Lung microvascular endothelial cell (primary cell): ENCODE measurements at regions not wholly inside any gene's neighbourhood (a gene's known extent, or its start where the extent isn't known, plus 50 kb on each side); places are given as distances from the start of the nearest gene placed in this dataset.
A peak's percentile ranks its signal among the peaks of the same experiment; 100 is the strongest.

ENCODE experiments used
- DNase-seq, 2 donors: peaks; one replicate each; pipeline versions ENCODE4 v3.0.0 to v3.0.0-alpha.2; 2010; ENCODE audit warnings: low read depth in 2 of 2

DNA sequence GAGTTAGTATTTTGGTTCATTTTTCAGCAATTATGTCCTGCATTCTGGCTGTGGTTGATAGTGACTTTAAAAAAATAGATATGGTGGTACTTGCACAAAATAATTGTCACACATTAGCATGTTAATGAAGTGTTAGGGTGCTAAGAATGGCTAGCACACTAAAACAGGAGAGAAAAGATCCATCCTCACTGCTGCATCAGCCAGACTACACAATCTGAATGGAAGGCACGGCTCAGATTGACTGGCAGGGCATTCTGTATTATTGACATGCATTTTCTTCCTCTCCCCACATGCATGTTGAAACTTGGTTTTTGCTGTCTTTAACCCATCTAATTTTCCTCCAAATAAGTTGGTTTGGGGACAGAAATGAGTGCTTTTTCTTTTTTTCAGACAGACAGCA, 306.3 kb downstream of the PRL start:
- DNase-seq, result no peak

GRCh38 chr6:21992178-21992967, 304.5 kb downstream of the PRL start:
- DNase-seq, result peak in 1 of 2 donors; percentile 38

- no peak for DNase-seq
Observed at GRCh38 chr6:21993841-21994240, 303.0 kb downstream of the PRL start.

DNA sequence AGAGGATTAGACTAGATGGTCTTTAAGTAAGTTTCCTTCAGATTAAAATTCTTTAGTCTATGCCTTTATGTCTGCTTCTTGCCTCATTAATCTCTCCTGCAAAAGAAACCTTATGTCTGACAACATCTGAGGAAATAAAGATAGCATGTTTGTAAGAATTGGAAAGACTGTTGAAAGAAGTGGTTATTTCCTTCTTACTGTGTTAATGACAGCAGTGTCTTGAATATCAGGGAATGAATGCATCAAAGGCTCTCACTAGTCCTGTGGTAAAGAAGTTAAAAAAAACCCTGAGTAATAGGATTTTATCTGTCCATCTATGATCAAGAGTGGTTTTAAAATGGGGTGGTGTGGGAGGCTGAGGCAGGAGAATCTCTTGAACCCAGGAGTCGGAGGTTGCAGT, 302.0 kb downstream of the PRL start:
- no peak for DNase-seq

DNA sequence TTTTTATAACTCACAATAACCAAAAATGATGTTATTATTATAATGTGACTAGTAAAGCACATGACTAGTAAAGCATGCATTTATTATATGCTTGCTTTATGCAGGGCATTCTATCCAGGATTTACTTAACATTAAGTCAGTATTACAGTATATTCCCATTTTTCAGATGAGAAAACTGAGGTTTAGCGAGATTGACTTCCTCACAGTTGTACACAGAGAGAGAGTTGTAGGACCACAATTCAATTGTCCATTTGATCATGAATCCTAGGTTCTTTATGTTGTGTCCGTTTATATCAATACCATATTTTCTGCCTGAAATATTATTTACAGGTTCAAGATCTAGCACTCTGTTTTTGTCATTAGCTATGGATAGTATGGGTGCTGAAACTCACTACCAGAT, 301.5 kb downstream of the PRL start:
- no peak for DNase-seq

- DNase-seq, result peak in 1 of 2 donors; percentile 7
Observed at GRCh38 chr6:21996425-21997118, 300.3 kb downstream of the PRL start.

GRCh38 chr6:21997119-21998037, 299.5 kb downstream of the PRL start:
- peak; percentile 39 to 50 for DNase-seq

DNA sequence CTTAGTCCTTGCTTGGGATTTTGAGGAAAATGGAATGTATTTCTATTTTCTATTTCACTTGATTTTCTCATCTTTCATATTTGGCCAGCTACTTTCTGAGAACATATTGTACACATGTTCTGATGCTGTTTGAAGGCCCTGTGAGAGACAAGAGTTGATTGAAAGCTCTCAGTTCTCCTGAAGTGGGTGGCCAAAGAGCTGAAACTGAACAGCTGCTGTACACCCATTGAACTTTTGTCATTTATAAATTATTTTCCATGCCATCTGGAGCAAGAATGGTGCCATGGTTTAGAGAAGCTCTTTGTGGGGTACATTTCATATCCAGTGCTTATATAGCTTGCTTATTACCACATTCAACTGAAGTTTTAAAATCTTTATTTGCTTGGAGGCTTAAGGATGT, 298.3 kb downstream of the PRL start:
- no peak for DNase-seq

DNA sequence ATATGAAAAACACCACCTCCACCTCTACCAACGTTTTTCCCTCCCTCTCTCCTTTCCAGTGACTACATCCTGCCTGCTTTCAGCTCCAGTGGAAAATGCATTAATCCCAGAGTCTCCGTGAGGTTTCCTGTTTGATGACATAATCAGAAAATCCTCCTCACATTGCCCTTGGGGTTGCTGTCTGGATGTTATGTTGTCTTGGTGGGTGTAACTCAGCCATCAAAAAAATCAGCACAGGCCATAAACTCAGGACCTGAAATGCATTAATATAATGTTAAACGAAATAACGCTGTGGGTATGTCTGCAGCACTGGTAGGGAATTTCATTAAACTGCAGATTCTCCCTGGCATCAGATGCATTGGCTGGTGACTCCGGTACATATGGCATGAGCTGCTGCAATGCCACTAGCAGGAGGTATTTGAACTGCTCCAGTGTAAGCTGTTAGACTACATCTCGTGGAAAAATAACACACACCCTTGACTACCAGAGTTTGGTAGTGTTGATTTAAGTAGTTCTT, 297.8 kb downstream of the PRL start:
- peak; percentile 78 to 85 for DNase-seq

DNA sequence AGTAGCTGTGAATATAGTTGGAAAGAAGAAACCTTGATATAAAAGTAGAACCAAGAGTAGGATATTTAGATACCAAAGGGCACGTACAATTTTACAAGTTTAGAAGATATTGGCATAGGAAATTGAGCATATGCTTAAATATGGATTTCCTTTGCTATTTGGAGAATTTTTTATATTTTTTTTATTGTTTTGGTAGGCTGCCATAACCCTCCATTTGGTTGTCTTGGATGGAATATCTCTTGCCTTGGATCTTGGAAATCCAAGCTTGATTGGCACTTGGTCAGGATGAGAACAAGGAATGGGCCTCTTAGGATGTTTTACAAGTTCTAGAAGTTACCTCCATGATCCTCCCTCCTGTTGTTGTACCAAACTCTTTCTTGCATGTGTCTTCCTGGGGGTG, 297.1 kb downstream of the PRL start:
- DNase-seq, result no peak

- peak in 1 of 2 donors; percentile 28 for DNase-seq
Observed at GRCh38 chr6:22001396-22002027, 295.3 kb downstream of the PRL start.

DNA sequence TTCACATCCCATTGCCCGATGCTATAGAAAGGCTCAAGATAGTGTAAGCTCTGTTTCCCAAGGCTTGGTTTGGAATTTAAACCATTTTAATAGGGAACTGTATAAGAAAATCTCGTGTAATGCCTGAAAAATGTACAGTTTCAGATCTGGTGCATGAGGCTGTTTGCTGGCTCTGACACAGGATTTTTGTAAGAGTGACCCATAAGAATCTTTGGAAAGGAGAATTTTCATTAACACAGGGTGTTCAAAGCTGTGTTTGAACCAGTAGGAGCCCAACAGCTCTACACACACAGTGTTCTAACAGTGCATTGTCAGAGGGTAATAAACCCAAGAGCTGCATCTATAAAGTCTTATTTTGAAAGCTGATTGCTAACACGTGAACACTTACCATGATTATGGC, 293.5 kb downstream of the PRL start:
- DNase-seq, result no peak

DNA sequence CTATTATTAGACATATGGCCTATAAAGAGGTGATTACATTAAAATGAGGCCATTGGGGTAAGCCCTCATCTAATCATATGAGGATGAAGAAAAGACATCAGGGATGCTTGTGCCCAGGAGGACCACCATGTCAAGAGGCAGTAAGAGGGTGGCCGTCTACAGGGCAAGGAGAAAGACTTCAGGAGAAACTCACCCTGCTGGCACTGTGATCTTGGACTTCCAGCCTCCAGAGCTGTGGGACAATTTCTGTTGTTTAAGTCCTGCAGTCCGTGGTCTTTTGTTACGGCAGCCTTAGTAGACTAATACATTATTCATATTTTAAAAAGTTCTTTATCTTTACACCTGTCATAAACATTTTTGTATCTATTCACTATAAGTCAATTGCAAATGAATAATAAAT, 290.0 kb downstream of the PRL start:
- no peak for DNase-seq

DNA sequence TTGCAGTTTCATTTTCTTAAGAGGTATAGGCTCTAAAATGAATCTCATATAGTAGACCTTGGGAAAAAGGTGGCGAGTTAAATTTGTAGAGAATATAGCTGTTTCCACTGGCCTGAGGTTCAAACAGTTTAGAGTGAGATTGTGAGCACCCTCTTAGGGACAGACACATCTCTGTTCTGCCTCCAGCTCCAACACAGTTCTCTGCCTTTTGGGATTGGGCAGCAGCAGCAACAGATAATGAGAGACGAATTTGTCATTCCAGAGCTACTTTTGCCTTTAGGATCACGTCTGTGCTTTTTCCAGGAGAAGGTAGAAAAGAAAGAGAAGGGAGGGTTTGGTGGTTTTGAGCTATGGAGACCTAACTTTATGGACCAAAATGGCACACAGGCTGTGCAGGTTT, 289.4 kb downstream of the PRL start:
- no peak for DNase-seq

- no peak for DNase-seq
Observed at GRCh38 chr6:22008248-22008836, 288.5 kb downstream of the PRL start.

- DNase-seq, result no peak
Observed at GRCh38 chr6:22010102-22010501, 286.7 kb downstream of the PRL start.

GRCh38 chr6:22015216-22015615, 281.6 kb downstream of the PRL start:
- no peak for DNase-seq

DNA sequence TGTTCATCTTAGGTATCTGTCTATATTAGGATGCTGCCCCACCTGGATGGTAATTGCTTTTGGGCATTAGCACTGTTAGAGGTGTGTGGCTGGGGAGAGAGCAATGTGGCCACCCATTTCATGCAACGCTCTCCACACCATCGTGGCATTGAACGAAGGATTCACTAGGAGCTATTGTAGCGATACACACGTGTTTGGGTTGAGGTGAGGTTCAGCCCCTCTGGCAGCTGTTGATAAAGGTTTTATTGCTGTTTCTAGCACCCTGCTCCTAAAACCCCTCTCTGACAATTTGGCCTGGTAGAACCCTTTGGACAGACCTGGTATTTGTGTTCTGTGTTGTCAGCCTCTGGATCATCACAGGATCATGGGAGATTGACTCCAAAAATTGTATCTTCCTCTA, 280.9 kb downstream of the PRL start:
- no peak for DNase-seq

DNA sequence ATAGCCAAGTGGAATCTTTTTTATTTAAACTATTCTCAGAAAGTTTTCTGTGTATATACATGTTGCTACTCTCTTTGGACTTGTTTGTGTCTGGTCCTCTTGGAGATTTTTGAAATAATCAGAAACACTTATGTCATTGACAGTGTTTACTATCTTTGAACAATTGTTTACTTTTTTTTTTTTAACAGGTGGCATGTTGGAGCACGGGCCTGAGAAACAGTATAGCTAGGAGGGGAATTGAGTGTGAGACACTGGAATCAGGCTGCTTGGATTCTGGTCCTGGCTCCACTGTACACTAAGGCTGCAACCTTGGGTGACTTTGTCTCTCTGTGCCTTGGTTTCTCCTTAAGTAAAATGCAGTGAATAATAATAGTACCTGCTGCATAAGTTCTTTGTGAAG, 279.6 kb downstream of the PRL start:
- no peak for DNase-seq

DNA sequence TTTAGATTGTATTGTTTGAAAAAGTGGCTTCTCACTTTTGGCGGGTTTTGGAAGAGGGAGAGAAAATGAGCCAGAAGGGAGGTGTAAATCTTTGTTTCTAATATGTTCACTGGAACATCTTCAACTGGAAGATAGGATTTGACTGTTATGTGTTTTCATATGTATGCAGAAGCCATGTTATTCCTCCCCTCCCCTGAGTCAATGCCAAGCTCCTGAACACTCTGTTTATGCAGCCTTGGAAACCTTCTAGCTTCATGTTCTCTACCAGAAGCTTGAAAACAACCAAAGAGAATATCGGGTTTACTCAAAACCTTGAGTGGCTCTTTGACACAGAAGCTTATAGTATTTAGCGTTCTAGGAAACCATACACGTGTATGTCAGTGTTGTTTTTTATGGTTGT, 279.1 kb downstream of the PRL start:
- no peak for DNase-seq

GRCh38 chr6:22019857-22020256, 277.0 kb downstream of the PRL start:
- DNase-seq, result no peak
